ENCODE measurements at regions not wholly inside any gene's neighbourhood (a gene's known extent, or its start where the extent isn't known, plus 50 kb on each side); places are given as distances from the start of the nearest gene placed in this dataset.
A peak's percentile ranks its signal among the peaks of the same experiment; 100 is the strongest.

- no peaks in the 10 kb centered on the region for H3K9me3 ChIP-seq (replicated peaks in 1 of 2; ENCODE audit: control insufficient read depth in 2 of 2, insufficient read depth in 1 of 2, low read depth in 1 of 2, low read length in 2 of 2)
- H3K23ac ChIP-seq (ENCODE audit: low read depth, low read length, poor library complexity), result no peak overlapping the region
- no peak overlapping the region for H2AFZ ChIP-seq (ENCODE audit: low read length)
- H4K91ac ChIP-seq (ENCODE audit: low read depth, low read length, poor library complexity), result no peak overlapping the region
- no peak overlapping the region for H2BK15ac ChIP-seq (ENCODE audit: low read length)
- no peak overlapping the region for H3K27ac ChIP-seq (replicated peaks; ENCODE audit: low read length)
- no peaks in the 10 kb centered on the region for H3K79me1 ChIP-seq (ENCODE audit: low read depth, low read length)
- H3K9ac ChIP-seq (ENCODE audit: low read depth, low read length, poor library complexity), result no peak overlapping the region
- H3K18ac ChIP-seq (ENCODE audit: low read length), result no peak overlapping the region
- H2BK5ac ChIP-seq (ENCODE audit: low read length), result no peak overlapping the region
- no peak overlapping the region for H3K4ac ChIP-seq (ENCODE audit: low read length)
- H3K27me3 ChIP-seq (ENCODE audit: control insufficient read depth in 3 of 3, insufficient read depth in 3 of 3, low read depth in 1 of 3, low read length in 3 of 3), result no peaks in the 10 kb centered on the region
- H4K8ac ChIP-seq (ENCODE audit: low read depth, low read length), result no peak overlapping the region
- no peak overlapping the region for H3K14ac ChIP-seq (ENCODE audit: low read length)
- peaks cover 0 to 5% of the 10 kb centered on the region in 2 donors for H3K4me1 ChIP-seq (ENCODE audit: control insufficient read depth in 2 of 2, insufficient read depth in 1 of 2, low read depth in 1 of 2, low read length in 2 of 2)
- no peak overlapping the region for H3K4me2 ChIP-seq (ENCODE audit: insufficient read depth, low read length, poor library complexity, severe bottlenecking)
- no peak for DNase-seq (ENCODE audit: low spot score)
- WGBS, 2 donors (ENCODE audit: extremely low coverage in 2 of 2, insufficient read length in 2 of 2, insufficient replicate concordance in 1 of 2), result no CpG with 5 or more reads among the region's 8 CpGs
- H2AK5ac ChIP-seq (ENCODE audit: low read depth, low read length), result no peak overlapping the region
- no peaks in the 10 kb centered on the region for H3K36me3 ChIP-seq (replicated peaks in 1 of 2; ENCODE audit: control insufficient read depth in 2 of 2, insufficient read depth in 2 of 2, low read length in 2 of 2)
- no peak overlapping the region for H2BK120ac ChIP-seq (ENCODE audit: low read depth, low read length)
- H2BK12ac ChIP-seq (ENCODE audit: low read length), result no peak overlapping the region
- H3K4me3 ChIP-seq (ENCODE audit: low read length in 2 of 2), result no peak overlapping the region
Observed at GRCh38 chr11:114773541-114774338, 95.4 kb downstream of the NXPE2 start.

DNA sequence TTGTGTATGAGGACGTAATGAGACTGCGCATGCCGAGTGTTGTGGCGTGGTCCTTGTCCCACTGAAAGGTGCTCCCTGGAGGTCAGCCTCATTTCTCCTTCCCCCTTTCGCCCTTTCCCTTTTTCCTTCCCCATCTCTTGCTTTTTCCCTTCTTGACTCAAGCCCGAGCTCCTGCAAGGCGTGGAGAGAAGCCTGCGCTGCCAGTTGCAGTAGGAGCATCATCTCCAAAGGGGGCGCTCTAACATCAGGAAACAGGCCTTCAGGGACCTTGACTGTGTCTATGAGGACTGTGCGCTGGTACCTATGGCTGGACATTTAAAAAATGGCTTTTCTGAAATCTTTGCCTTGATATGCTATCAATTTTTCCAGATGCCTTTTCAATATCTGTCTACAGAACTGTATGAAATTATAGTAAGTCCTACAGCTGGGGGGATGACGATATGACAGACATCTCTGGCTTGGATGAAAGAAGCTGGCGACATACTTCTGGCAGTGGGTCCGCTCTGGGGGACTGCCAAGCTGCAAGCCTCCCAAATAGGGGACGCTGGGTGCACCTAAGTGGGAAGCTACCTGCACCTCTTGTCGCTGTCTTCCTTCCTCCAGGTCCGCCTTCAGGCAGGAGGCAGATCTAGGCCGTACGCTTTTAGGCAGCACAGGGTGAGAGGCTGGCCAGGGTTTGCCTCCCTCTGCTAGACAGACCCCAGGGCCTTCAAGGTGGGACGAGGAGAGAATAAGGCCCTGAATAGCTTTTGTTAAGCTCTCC is 96.5 kb downstream of the NXPE2 start:
- no CpG with 5 or more reads among the region's 19 CpGs for WGBS, 2 donors (ENCODE audit: extremely low coverage in 2 of 2, insufficient read length in 2 of 2, insufficient replicate concordance in 1 of 2)
- H3K27me3 ChIP-seq (ENCODE audit: control insufficient read depth in 3 of 3, insufficient read depth in 3 of 3, low read depth in 1 of 3, low read length in 3 of 3), result no peaks in the 10 kb centered on the region

DNA sequence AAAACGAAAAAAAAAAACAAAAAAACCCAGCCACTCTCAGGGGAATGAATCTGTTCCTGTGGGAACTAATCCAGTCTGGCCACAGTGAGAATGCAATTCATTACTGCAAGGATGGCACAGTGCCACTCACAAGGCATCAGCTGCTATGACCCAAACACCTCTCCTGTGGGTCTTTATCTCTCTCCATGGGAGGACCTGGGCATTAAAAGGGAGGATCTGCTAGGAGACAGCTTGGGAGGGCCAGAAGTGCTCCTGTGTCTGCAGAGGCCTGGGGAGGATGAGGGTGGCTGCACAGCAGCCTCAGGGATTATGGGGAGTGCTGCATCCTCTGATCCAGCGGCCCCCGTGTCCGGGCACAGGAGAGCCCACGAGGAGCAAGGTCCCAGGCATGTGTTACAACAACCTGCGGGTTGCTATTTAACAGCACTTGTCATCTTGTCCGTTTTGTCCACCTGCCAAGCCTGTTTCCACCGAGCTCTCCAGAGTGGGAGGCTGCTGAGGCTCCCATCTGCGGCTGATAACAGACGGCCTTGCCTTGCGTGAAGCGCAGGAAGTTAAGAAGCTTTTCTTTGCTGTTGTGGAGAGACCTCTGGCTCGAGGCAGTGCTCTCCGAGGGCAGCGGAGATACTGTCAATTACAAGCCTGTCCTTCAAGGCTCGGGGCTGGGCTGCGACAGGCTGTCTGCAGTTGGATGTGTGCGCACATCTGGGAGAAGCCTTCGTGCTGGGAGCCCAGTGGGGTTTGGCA is 97.7 kb downstream of the NXPE2 start:
- no peaks in the 10 kb centered on the region for H3K9me3 ChIP-seq (replicated peaks in 1 of 2; ENCODE audit: control insufficient read depth in 2 of 2, insufficient read depth in 1 of 2, low read depth in 1 of 2, low read length in 2 of 2)
- H3K4me2 ChIP-seq (ENCODE audit: insufficient read depth, low read length, poor library complexity, severe bottlenecking), result no peak overlapping the region
- H3K18ac ChIP-seq (ENCODE audit: low read length), result no peak overlapping the region
- H3K9ac ChIP-seq (ENCODE audit: low read depth, low read length, poor library complexity), result no peak overlapping the region
- H2BK5ac ChIP-seq (ENCODE audit: low read length), result no peak overlapping the region
- H3K23ac ChIP-seq (ENCODE audit: low read depth, low read length, poor library complexity), result no peak overlapping the region
- no peak overlapping the region for H2BK15ac ChIP-seq (ENCODE audit: low read length)
- peaks cover 0 to 8% of the 10 kb centered on the region in 2 donors for H3K4me1 ChIP-seq (ENCODE audit: control insufficient read depth in 2 of 2, insufficient read depth in 1 of 2, low read depth in 1 of 2, low read length in 2 of 2)
- H3K27me3 ChIP-seq (ENCODE audit: control insufficient read depth in 3 of 3, insufficient read depth in 3 of 3, low read depth in 1 of 3, low read length in 3 of 3), result no peaks in the 10 kb centered on the region
- H3K4me3 ChIP-seq (ENCODE audit: low read length in 2 of 2), result no peak overlapping the region
- H3K79me1 ChIP-seq (ENCODE audit: low read depth, low read length), result no peaks in the 10 kb centered on the region
- H2BK12ac ChIP-seq (ENCODE audit: low read length), result no peak overlapping the region
- no peak overlapping the region for H3K14ac ChIP-seq (ENCODE audit: low read length)
- H3K36me3 ChIP-seq (replicated peaks in 1 of 2; ENCODE audit: control insufficient read depth in 2 of 2, insufficient read depth in 2 of 2, low read length in 2 of 2), result no peaks in the 10 kb centered on the region
- WGBS, 2 donors (ENCODE audit: extremely low coverage in 2 of 2, insufficient read length in 2 of 2, insufficient replicate concordance in 1 of 2), result no CpG with 5 or more reads among the region's 19 CpGs
- H3K27ac ChIP-seq (replicated peaks; ENCODE audit: low read length), result no peak overlapping the region
- H2AFZ ChIP-seq (ENCODE audit: low read length), result no peak overlapping the region
- no peak overlapping the region for H2AK5ac ChIP-seq (ENCODE audit: low read depth, low read length)
- H3K4ac ChIP-seq (ENCODE audit: low read length), result no peak overlapping the region
- DNase-seq (ENCODE audit: low spot score), result no peak
- H4K8ac ChIP-seq (ENCODE audit: low read depth, low read length), result no peak overlapping the region
- H4K91ac ChIP-seq (ENCODE audit: low read depth, low read length, poor library complexity), result no peak overlapping the region
- no peak overlapping the region for H2BK120ac ChIP-seq (ENCODE audit: low read depth, low read length)

More for the DNA sequence above, 96.5 kb downstream of the NXPE2 start:
- Histone ChIP-seq H3K36me3 (replicated peaks in 1 of 2; ENCODE audit: control insufficient read depth in 2 of 2, insufficient read depth in 2 of 2, low read length in 2 of 2) (no peaks in the 10 kb centered on the region), H3K4me2 (ENCODE audit: insufficient read depth, low read length, poor library complexity, severe bottlenecking) (no peak overlapping the region), H3K18ac (ENCODE audit: low read length) (no peak overlapping the region), H3K79me1 (ENCODE audit: low read depth, low read length) (no peaks in the 10 kb centered on the region), H2AK5ac (ENCODE audit: low read depth, low read length) (no peak overlapping the region), H3K9me3 (replicated peaks in 1 of 2; ENCODE audit: control insufficient read depth in 2 of 2, insufficient read depth in 1 of 2, low read depth in 1 of 2, low read length in 2 of 2) (no peaks in the 10 kb centered on the region), H4K91ac (ENCODE audit: low read depth, low read length, poor library complexity) (no peak overlapping the region), H2BK15ac (ENCODE audit: low read length) (no peak overlapping the region), H3K27ac (replicated peaks; ENCODE audit: low read length) (no peak overlapping the region), H3K14ac (ENCODE audit: low read length) (no peak overlapping the region), H3K4ac (ENCODE audit: low read length) (no peak overlapping the region), H3K4me1 (ENCODE audit: control insufficient read depth in 2 of 2, insufficient read depth in 1 of 2, low read depth in 1 of 2, low read length in 2 of 2) (peaks cover 0 to 5% of the 10 kb centered on the region in 2 donors), H4K8ac (ENCODE audit: low read depth, low read length) (no peak overlapping the region), H2BK12ac (ENCODE audit: low read length) (no peak overlapping the region), H3K9ac (ENCODE audit: low read depth, low read length, poor library complexity) (no peak overlapping the region), H3K4me3 (ENCODE audit: low read length in 2 of 2) (no peak overlapping the region), H2AFZ (ENCODE audit: low read length) (no peak overlapping the region), H2BK120ac (ENCODE audit: low read depth, low read length) (no peak overlapping the region), H2BK5ac (ENCODE audit: low read length) (no peak overlapping the region), H3K23ac (ENCODE audit: low read depth, low read length, poor library complexity) (no peak overlapping the region)
- DNase-seq (ENCODE audit: low spot score), result peak; percentile 87

DNA sequence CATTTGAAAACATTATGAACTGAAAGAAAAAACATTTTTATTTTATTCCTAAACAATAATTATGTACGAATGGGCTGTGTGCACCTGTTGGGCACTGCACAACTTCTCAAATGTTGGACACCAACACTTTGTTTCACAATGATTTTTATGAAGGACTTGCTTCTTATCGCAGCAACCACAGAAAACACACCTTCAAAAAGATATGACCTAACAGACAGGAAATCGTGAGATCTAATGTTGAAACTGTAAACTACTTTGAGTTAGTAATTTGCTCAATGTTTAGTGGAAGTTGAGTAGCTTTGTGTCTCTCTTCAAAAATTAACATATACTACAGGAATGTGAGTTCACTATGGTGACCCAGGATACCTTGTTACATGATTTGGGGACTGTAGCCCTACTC is 98.6 kb downstream of the NXPE2 start:
- H3K36me3 ChIP-seq (replicated peaks in 1 of 2; ENCODE audit: control insufficient read depth in 2 of 2, insufficient read depth in 2 of 2, low read length in 2 of 2), result no peaks in the 10 kb centered on the region
- no peak overlapping the region for H3K4ac ChIP-seq (ENCODE audit: low read length)
- H3K4me1 ChIP-seq (ENCODE audit: control insufficient read depth in 2 of 2, insufficient read depth in 1 of 2, low read depth in 1 of 2, low read length in 2 of 2), result peaks cover 0 to 8% of the 10 kb centered on the region in 2 donors
- no peak overlapping the region for H3K14ac ChIP-seq (ENCODE audit: low read length)
- H3K79me1 ChIP-seq (ENCODE audit: low read depth, low read length), result no peaks in the 10 kb centered on the region
- H3K4me2 ChIP-seq (ENCODE audit: insufficient read depth, low read length, poor library complexity, severe bottlenecking), result no peak overlapping the region
- no CpG with 5 or more reads among the region's 3 CpGs for WGBS, 2 donors (ENCODE audit: extremely low coverage in 2 of 2, insufficient read length in 2 of 2, insufficient replicate concordance in 1 of 2)
- no peak overlapping the region for H3K4me3 ChIP-seq (ENCODE audit: low read length in 2 of 2)
- H3K23ac ChIP-seq (ENCODE audit: low read depth, low read length, poor library complexity), result no peak overlapping the region
- no peak overlapping the region for H2AFZ ChIP-seq (ENCODE audit: low read length)
- H2BK120ac ChIP-seq (ENCODE audit: low read depth, low read length), result no peak overlapping the region
- DNase-seq (ENCODE audit: low spot score), result no peak
- no peak overlapping the region for H3K9ac ChIP-seq (ENCODE audit: low read depth, low read length, poor library complexity)
- no peaks in the 10 kb centered on the region for H3K27me3 ChIP-seq (ENCODE audit: control insufficient read depth in 3 of 3, insufficient read depth in 3 of 3, low read depth in 1 of 3, low read length in 3 of 3)
- no peak overlapping the region for H2AK5ac ChIP-seq (ENCODE audit: low read depth, low read length)
- no peaks in the 10 kb centered on the region for H3K9me3 ChIP-seq (replicated peaks in 1 of 2; ENCODE audit: control insufficient read depth in 2 of 2, insufficient read depth in 1 of 2, low read depth in 1 of 2, low read length in 2 of 2)
- no peak overlapping the region for H3K18ac ChIP-seq (ENCODE audit: low read length)
- no peak overlapping the region for H4K8ac ChIP-seq (ENCODE audit: low read depth, low read length)
- no peak overlapping the region for H2BK12ac ChIP-seq (ENCODE audit: low read length)
- no peak overlapping the region for H2BK5ac ChIP-seq (ENCODE audit: low read length)
- no peak overlapping the region for H2BK15ac ChIP-seq (ENCODE audit: low read length)
- H3K27ac ChIP-seq (replicated peaks; ENCODE audit: low read length), result no peak overlapping the region
- no peak overlapping the region for H4K91ac ChIP-seq (ENCODE audit: low read depth, low read length, poor library complexity)

Measured in neuronal stem cell (in vitro differentiated cells).